Brain microvascular endothelial cell (primary cell): ENCODE measurements at regions not wholly inside any gene's neighbourhood (a gene's known extent, or its start where the extent isn't known, plus 50 kb on each side); places are given as distances from the start of the nearest gene placed in this dataset.

Experiments
- DNase-seq: peaks from one replicate; pipeline ENCODE4 v3.0.0-alpha.2; 2020
- H3K27ac ChIP-seq: fragments of 250-450 bp; sonication (Bioruptor Pico); 2 replicates; pipeline ENCODE4 v1.5.1; 2020; ENCODE audit warnings: mild to moderate bottlenecking, moderate library complexity
- H3K27me3 ChIP-seq: fragments of 250-450 bp; sonication (Bioruptor Pico); replicated peaks from 2 replicates; pipeline ENCODE4 v1.5.1; 2020; ENCODE audit warnings: mild to moderate bottlenecking
- H3K36me3 ChIP-seq: fragments of 250-450 bp; sonication (Bioruptor Pico); replicated peaks from 2 replicates; pipeline ENCODE4 v1.5.1; 2020; ENCODE audit warnings: mild to moderate bottlenecking
- H3K4me3 ChIP-seq: 2 replicates; pipeline ENCODE4 v1.5.1; 2011; ENCODE audit warnings: low read depth, mild to moderate bottlenecking, control low read depth, low read length, moderate library complexity
- in situ Hi-C: cut with HindIII; loops from 2 replicates; pipeline ENCODE4 v1.10.0; 2017; ENCODE audit warnings: low sequenced_read_pairs, low pct_ligation_motif_present
- TF ChIP-seq, protein P1 (sequence below): IDR thresholded peaks from 2 replicates; pipeline ENCODE4 v1.5.1; 2011; ENCODE audit warnings: low read depth, mild to moderate bottlenecking, moderate library complexity, low read length, control low read depth, inconsistent platforms; ENCODE audit errors: missing control alignments

DNA sequence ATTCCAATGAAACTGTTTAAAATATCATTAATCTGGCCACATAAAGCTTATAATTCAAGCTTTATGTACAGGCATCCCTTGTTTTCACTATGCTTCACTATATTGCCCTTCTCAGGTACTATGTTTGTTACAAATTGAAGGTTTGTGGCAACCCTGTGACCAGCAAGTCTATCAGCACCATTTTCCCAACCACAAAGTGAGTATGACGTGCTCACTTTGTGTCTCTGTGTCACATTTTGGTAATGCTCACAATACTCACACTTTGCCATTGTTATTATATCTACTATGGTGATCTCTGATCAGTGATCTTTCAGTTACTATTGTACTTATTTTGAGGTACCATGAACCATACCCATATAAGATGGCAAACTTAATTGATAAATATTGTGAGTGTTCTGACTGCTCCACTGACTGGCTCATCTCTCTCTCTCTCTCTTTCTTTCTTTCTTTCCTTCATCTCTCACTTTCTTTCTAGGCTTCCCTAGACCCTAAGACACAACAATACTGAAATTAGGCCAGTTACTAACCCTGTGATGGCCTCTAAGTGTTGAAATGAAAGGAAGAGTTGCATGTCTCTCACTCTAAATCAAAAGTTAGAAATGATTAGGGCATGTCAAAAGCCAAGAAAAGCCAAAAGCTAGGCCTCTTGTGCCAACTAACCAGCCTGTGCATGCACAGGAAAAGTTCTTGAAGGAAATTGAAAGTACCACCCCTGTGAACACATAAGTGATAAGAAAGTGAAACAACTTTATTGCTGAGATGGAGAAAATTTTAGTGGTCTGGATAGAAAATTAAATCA is 227.9 kb downstream of the BCAS1 start:
- no peak overlapping the region for H3K27ac ChIP-seq
- TF ChIP-seq, protein P1, sequence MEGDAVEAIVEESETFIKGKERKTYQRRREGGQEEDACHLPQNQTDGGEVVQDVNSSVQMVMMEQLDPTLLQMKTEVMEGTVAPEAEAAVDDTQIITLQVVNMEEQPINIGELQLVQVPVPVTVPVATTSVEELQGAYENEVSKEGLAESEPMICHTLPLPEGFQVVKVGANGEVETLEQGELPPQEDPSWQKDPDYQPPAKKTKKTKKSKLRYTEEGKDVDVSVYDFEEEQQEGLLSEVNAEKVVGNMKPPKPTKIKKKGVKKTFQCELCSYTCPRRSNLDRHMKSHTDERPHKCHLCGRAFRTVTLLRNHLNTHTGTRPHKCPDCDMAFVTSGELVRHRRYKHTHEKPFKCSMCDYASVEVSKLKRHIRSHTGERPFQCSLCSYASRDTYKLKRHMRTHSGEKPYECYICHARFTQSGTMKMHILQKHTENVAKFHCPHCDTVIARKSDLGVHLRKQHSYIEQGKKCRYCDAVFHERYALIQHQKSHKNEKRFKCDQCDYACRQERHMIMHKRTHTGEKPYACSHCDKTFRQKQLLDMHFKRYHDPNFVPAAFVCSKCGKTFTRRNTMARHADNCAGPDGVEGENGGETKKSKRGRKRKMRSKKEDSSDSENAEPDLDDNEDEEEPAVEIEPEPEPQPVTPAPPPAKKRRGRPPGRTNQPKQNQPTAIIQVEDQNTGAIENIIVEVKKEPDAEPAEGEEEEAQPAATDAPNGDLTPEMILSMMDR, result no peak

DNA sequence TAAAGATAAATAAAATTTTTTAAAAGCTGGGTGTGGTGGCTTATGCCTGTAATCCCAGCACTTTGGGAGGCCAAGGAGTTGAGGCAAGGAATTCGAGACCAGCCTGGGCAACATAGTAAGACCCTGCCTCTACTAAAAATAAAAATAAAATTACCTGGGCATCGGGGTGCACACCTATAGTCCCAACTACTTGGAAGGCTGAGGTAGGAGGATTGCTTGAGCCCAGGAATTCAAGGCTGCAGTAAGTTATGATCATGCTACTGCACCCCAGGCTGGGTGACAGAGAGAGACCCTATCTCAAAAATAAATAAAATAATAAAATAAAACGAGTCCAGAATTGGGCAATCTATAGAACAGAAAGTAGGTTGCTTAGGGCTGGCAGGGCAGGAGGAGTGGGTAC is 228.7 kb downstream of the BCAS1 start:
- Histone ChIP-seq H3K27me3 (no peaks in the 10 kb centered on the region), H3K4me3 (no peak overlapping the region), H3K27ac (no peak overlapping the region), H3K36me3 (no peaks in the 10 kb centered on the region)
- TF ChIP-seq, protein P1, result no peak
- no peak for DNase-seq
- in situ Hi-C loops, result no loop called here

More for the DNA sequence above, 227.9 kb downstream of the BCAS1 start:
- Histone ChIP-seq H3K27me3 (no peaks in the 10 kb centered on the region), H3K4me3 (no peak overlapping the region), H3K36me3 (no peaks in the 10 kb centered on the region)
- no peak for DNase-seq
- in situ Hi-C loops, result no loop called here

DNA sequence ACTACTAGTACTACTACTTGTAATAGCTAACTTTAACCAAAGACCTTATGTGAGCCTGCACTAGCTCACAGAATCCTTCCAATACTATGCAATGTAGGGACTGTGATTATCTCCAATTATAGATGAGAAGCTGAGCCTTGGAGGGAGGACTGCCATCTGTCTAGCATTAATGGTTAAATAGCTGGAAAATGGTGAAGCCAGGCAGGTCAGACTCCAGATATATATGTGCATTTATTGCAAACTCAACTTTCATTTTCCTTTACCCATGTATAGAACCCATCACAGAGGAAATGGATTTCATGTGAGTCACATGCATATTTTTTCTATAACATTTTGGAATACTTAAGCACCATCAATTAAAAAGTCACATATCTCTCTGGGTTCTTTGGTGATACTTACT is 229.9 kb downstream of the BCAS1 start:
- Histone ChIP-seq H3K27ac (no peak overlapping the region), H3K4me3 (no peak overlapping the region), H3K27me3 (no peaks in the 10 kb centered on the region), H3K36me3 (no peaks in the 10 kb centered on the region)
- in situ Hi-C loops, result no loop called here
- TF ChIP-seq, protein P1, result no peak
- no peak for DNase-seq

DNA sequence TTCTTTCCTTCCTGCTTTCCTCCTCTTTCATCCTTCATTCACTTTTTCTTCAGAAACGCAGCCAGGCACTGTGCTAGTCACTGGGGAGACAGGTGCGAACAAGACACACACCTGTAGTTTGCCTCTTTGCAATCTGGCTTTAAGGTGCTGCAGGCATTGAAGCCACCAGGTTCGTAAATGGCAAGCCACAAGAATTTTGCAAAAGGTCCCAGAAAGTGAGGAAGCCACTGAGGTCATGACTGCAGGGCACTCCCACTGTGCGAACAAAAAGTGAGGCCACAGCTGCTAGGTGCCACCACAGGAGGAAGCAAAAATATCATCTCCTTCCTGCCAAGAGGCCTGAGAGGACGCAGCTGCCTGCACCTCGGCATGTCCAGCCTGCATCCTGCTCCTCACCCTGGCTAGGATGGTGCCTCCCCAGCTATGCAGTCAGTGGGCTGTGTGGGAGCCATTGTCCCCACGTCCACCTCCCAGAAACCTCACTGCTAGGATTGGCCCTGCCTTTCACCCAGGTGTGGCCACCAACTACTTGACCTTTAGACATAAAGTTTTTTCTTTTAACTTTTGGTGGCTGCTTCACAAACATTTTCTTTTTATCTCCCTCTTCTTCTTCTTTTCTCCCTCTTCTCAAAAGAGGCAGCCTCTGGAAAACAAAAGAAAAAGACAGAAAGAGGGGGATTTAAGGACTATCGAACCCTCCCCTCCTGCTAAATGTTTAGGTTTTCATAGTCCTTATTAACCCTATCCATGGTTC is 230.8 kb downstream of the BCAS1 start:
- TF ChIP-seq, protein P1, result no peak
- H3K27me3 ChIP-seq, result no peaks in the 10 kb centered on the region
- in situ Hi-C loops, result no loop called here
- no peak overlapping the region for H3K27ac ChIP-seq
- H3K4me3 ChIP-seq, result no peak overlapping the region
- no peak for DNase-seq
- H3K36me3 ChIP-seq, result no peaks in the 10 kb centered on the region

DNA sequence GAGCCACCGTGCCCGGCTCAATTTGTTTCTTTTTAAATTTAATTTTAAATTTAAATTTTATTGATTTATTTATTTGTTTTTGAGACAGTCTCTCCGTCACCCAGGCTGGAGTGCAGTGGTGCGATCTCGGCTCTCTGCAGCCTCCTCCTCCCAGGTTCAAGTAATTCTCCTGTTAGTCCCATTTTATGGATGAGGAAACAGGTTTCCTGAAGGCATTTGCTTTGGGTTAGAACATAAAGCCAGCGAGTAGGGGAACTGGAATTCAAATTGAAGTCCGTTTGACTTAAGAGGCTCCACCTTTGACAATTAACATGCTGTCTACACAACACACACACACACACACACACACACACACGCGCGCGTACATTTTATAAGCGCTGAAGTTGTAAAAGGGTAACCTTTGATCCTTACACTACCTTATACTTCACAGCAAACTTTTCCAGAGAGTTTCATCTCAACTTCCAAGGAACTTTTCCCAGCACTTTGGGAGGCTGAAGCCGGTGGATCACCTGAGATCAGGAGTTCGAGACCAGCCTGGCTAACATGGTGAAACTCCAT is 232.0 kb downstream of the BCAS1 start:
- H3K36me3 ChIP-seq, result no peaks in the 10 kb centered on the region

More for the DNA sequence above, 232.0 kb downstream of the BCAS1 start:
- no peak for DNase-seq
- H3K27ac ChIP-seq, result no peak overlapping the region
- H3K27me3 ChIP-seq, result no peaks in the 10 kb centered on the region
- TF ChIP-seq, protein P1, result no peak
- H3K4me3 ChIP-seq, result no peak overlapping the region
- in situ Hi-C loops, result no loop called here
